Endothelial cell of umbilical vein (primary cell): ENCODE measurements at regions not wholly inside any gene's neighbourhood (a gene's known extent, or its start where the extent isn't known, plus 50 kb on each side); places are given as distances from the start of the nearest gene placed in this dataset.

Source experiments
- BruUV-seq: library from RNA; stranded (reverse); fragments of 400-500 nt; replicated peaks from 2 replicates; lab custom pipeline; 2021; lab: Mats Ljungman, UMichigan
- CTCF ChIA-PET: fragments of 300-600, 350-600 bp; sonication (Branson Sonifier 250); formaldehyde crosslinking; loops from one replicate; lab custom pipeline; 2021; ENCODE audit warnings: antibody characterized with exemption, inconsistent platforms; lab: Charles Lee
- POLR2A ChIA-PET: fragments of 300-600, 350-600 bp; sonication (Branson Sonifier 250); formaldehyde crosslinking; loops from one replicate; lab custom pipeline; 2021; ENCODE audit warnings: antibody characterized with exemption, inconsistent platforms; lab: Charles Lee
- DNase-seq: peaks from one replicate; pipeline ENCODE4 v3.0.0-alpha.2; 2011; ENCODE audit warnings: low read depth, low spot score
- FAIRE-seq: peaks from 2 replicates; lab custom pipeline; 2011; peaks lifted over from hg19 to GRCh38; lab: Jason Lieb, UNC
- H2AFZ ChIP-seq: 2 replicates; pipeline ENCODE4 v1.6.0; 2012; ENCODE audit warnings: low read depth, low read length, control low read depth, inconsistent platforms
- H3K27ac ChIP-seq: 2 replicates; pipeline ENCODE4 v1.5.1; 2011; ENCODE audit warnings: low read depth, mild to moderate bottlenecking, control low read depth, low read length, moderate library complexity; ENCODE audit not compliant: insufficient read depth
- H3K27me3 ChIP-seq, 2 experiments: 2 replicates each; pipeline versions ENCODE4 v1.6.0 to v1.6.1; 2011; ENCODE audit warnings: low read length in 2 of 2, mixed read lengths in 1 of 2; ENCODE audit not compliant: control insufficient read depth in 2 of 2, insufficient read depth in 2 of 2
- H3K36me3 ChIP-seq, 2 experiments: 2 replicates in 1 of 2; 3 replicates in 1 of 2; pipeline ENCODE4 v1.5.1; 2011; ENCODE audit warnings: low read length in 2 of 2, mild to moderate bottlenecking in 1 of 2, moderate library complexity in 1 of 2; ENCODE audit not compliant: control insufficient read depth in 2 of 2, insufficient read depth in 2 of 2; ENCODE audit errors: extremely low read depth in 1 of 2
- H3K4me1 ChIP-seq: 3 replicates; pipeline ENCODE4 v1.5.1; 2011; ENCODE audit warnings: mild to moderate bottlenecking, low read length; ENCODE audit not compliant: control insufficient read depth, insufficient read depth; ENCODE audit errors: extremely low read depth
- H3K4me2 ChIP-seq: 2 replicates; pipeline ENCODE4 v1.6.1; 2011; ENCODE audit warnings: low read length, control low read depth, mixed read lengths; ENCODE audit not compliant: insufficient read depth
- H3K4me3 ChIP-seq, 3 experiments: fragments of 200-600 bp in 1 of 3; sonication (generic), shearing (Covaris generic) in 1 of 3; replicated peaks in 1 of 3; 2 replicates each; pipeline ENCODE4 v1.5.1; 2011 to 2016; ENCODE audit warnings: control low read depth in 3 of 3, low read length in 3 of 3, mild to moderate bottlenecking in 2 of 3, inconsistent platforms in 1 of 3, low read depth in 1 of 3, moderate library complexity in 1 of 3; ENCODE audit not compliant: insufficient read depth in 1 of 3
- H3K79me2 ChIP-seq: 2 replicates; pipeline ENCODE4 v1.6.0; 2012; ENCODE audit warnings: low read length, inconsistent platforms; ENCODE audit not compliant: control insufficient read depth, insufficient read depth
- H3K9ac ChIP-seq: replicated peaks from 2 replicates; pipeline ENCODE3; 2011; ENCODE audit warnings: low read length, control low read depth; ENCODE audit not compliant: insufficient read depth; ENCODE audit errors: extremely low read depth
- H3K9me1 ChIP-seq: replicated peaks from 3 replicates; pipeline ENCODE4 v1.6.0; 2011; ENCODE audit warnings: mild to moderate bottlenecking, low read length; ENCODE audit not compliant: control insufficient read depth, insufficient read depth; ENCODE audit errors: extremely low read depth
- H3K9me3 ChIP-seq: replicated peaks from 2 replicates; pipeline ENCODE4 v1.5.1; 2012; ENCODE audit warnings: low read length, inconsistent platforms; ENCODE audit not compliant: control insufficient read depth, insufficient read depth
- H4K20me1 ChIP-seq: replicated peaks from 2 replicates; pipeline ENCODE3; 2011; ENCODE audit warnings: mild to moderate bottlenecking, low read length; ENCODE audit not compliant: control insufficient read depth, insufficient read depth; ENCODE audit errors: extremely low read depth
- CTCF ChIP-seq, 2 donors: IDR thresholded peaks; 1 replicate in 1 of 2; 2 replicates in 1 of 2; pipeline ENCODE4 v1.5.1; 2011; ENCODE audit warnings: low read length in 2 of 2, mild to moderate bottlenecking in 2 of 2, moderate library complexity in 2 of 2, control low read depth in 1 of 2, inconsistent platforms in 1 of 2, low read depth in 1 of 2; ENCODE audit not compliant: insufficient read depth in 1 of 2; ENCODE audit errors: extremely low read depth in 1 of 2
- EZH2 ChIP-seq: IDR thresholded peaks from 2 replicates; pipeline ENCODE4 v1.6.1; 2012; ENCODE audit warnings: borderline replicate concordance, low read depth, mild to moderate bottlenecking, moderate library complexity, low read length, inconsistent platforms; ENCODE audit not compliant: severe bottlenecking
- FOS ChIP-seq: IDR thresholded peaks from 2 replicates; pipeline ENCODE4 v1.6.1; 2011; ENCODE audit warnings: mild to moderate bottlenecking, low read length, moderate library complexity, borderline replicate concordance; ENCODE audit not compliant: insufficient read depth
- GATA2 ChIP-seq: IDR thresholded peaks from 2 replicates; pipeline ENCODE4 v1.7.0; 2011; ENCODE audit warnings: low read depth, mild to moderate bottlenecking, moderate library complexity, mixed read lengths, low read length; ENCODE audit not compliant: insufficient read length, insufficient read depth
- JUN ChIP-seq: IDR thresholded peaks from 2 replicates; pipeline ENCODE4 v1.6.1; 2011; ENCODE audit warnings: borderline replicate concordance, low read depth; ENCODE audit not compliant: insufficient read length, insufficient read depth
- MAX ChIP-seq: IDR thresholded peaks from 2 replicates; pipeline ENCODE4 v1.6.1; 2011; ENCODE audit not compliant: insufficient read depth, insufficient read length
- MYC ChIP-seq: IDR thresholded peaks from one replicate; pipeline ENCODE4 v1.6.1; 2011; ENCODE audit warnings: mild to moderate bottlenecking, low read depth, low read length
- POLR2A ChIP-seq: IDR thresholded peaks from 2 replicates; pipeline ENCODE4 v1.6.1; 2012; ENCODE audit warnings: low read depth, mild to moderate bottlenecking, control low read depth, low read length
- POLR2AphosphoS5 ChIP-seq: IDR thresholded peaks from 2 replicates; pipeline ENCODE4 v1.6.1; 2012; ENCODE audit warnings: low read depth, mild to moderate bottlenecking, control low read depth, low read length, moderate library complexity; ENCODE audit not compliant: insufficient read depth
- dilution Hi-C: fragments of 300-500 bp; cut with MboI; formaldehyde crosslinking; loops from one replicate; pipeline ENCODE4 v1.15.0; 2019; ENCODE audit warnings: low sequenced_read_pairs; ENCODE audit not compliant: extremely low pct_ligation_motif_present
- intact Hi-C: fragments of 100-400 bp; cut with micrococcal nuclease; formaldehyde crosslinking; loops from one replicate; pipeline ENCODE4 v1.10.0; 2022

- Histone ChIP-seq H3K4me1 (no peaks in the 10 kb centered on the region), H4K20me1 (no peaks in the 10 kb centered on the region), H3K79me2 (no peaks in the 10 kb centered on the region), H3K27me3 (peaks cover 2 to 3% of the 10 kb centered on the region in 2 experiments), H3K4me2 (no peak overlapping the region), H3K36me3 (no peaks in the 10 kb centered on the region), H3K27ac (no peak overlapping the region), H3K9me3 (no peaks in the 10 kb centered on the region), H3K9me1 (no peaks in the 10 kb centered on the region), H2AFZ (no peak overlapping the region), H3K9ac (no peak overlapping the region), H3K4me3 (no peak overlapping the region)
- intact Hi-C loops, result no loop called here
- no peak for DNase-seq
- dilution Hi-C loops, result no loop called here
- BruUV-seq, result no TSS peak
- CTCF ChIA-PET, result no interaction called here
- no peak for TF ChIP-seq MYC
- no peak for TF ChIP-seq GATA2
- TF ChIP-seq CTCF (IDR thresholded peaks at IDR 0.05; ENCODE audit: extremely low read depth in 1 of 2, insufficient read depth in 1 of 2, low read depth in 1 of 2, low read length in 2 of 2), result no peak
- TF ChIP-seq POLR2AphosphoS5, result no peak
- no peak for TF ChIP-seq MAX
- no peak for TF ChIP-seq JUN
- TF ChIP-seq EZH2, result no peak
- no peak for TF ChIP-seq FOS
- no peak for TF ChIP-seq POLR2A
- FAIRE-seq, result no peak
- POLR2A ChIA-PET, result no interaction called here
Measured at GRCh38 chr4:176422511-176422910, 102.7 kb downstream of the SPCS3 start.
